ENCODE measurements at regions not wholly inside any gene's neighbourhood (a gene's known extent, or its start where the extent isn't known, plus 50 kb on each side); places are given as distances from the start of the nearest gene placed in this dataset.

GRCh38 chr18:56128153-56128791, 510.1 kb downstream of the TXNL1 start:
- no peak for DNase-seq (ENCODE audit: low read depth)

GRCh38 chr18:56127322-56128099, 510.9 kb downstream of the TXNL1 start:
- DNase-seq (ENCODE audit: low read depth) = no peak

GRCh38 chr18:56124186-56124585, 514.2 kb downstream of the TXNL1 start:
- DNase-seq (ENCODE audit: low read depth) = peak; percentile 59

- no peak for DNase-seq (ENCODE audit: low read depth)
Observed at GRCh38 chr18:56121669-56122068, 516.7 kb downstream of the TXNL1 start.

- DNase-seq (ENCODE audit: low read depth) = no peak
Observed at GRCh38 chr18:56120782-56121181, 517.6 kb downstream of the TXNL1 start.

- DNase-seq (ENCODE audit: low read depth) = no peak
Observed at GRCh38 chr18:56119681-56120080, 518.7 kb downstream of the TXNL1 start.

- no peak for DNase-seq (ENCODE audit: low read depth)
Observed at GRCh38 chr18:56118422-56118821, 520.0 kb downstream of the TXNL1 start.

GRCh38 chr18:56115071-56116015, 523.0 kb downstream of the TXNL1 start:
- DNase-seq (ENCODE audit: low read depth) = no peak

- no peak for DNase-seq (ENCODE audit: low read depth)
Observed at GRCh38 chr18:56112984-56113383, 525.0 kb upstream of the TCF4 start.

- DNase-seq (ENCODE audit: low read depth) = peak; percentile 41
Observed at GRCh38 chr18:56112013-56112749, 524.2 kb upstream of the TCF4 start.

GRCh38 chr18:56109757-56110156, 521.8 kb upstream of the TCF4 start:
- no peak for DNase-seq (ENCODE audit: low read depth)

- DNase-seq (ENCODE audit: low read depth) = no peak
Observed at GRCh38 chr18:56108478-56109367, 520.7 kb upstream of the TCF4 start.

GRCh38 chr18:56107821-56108477, 520.0 kb upstream of the TCF4 start:
- no peak for DNase-seq (ENCODE audit: low read depth)

- DNase-seq (ENCODE audit: low read depth) = no peak
Observed at GRCh38 chr18:56100090-56100722, 512.2 kb upstream of the TCF4 start.

GRCh38 chr18:56097621-56098020, 509.6 kb upstream of the TCF4 start:
- no peak for DNase-seq (ENCODE audit: low read depth)

- DNase-seq (ENCODE audit: low read depth) = no peak
Observed at GRCh38 chr18:56096861-56097260, 508.9 kb upstream of the TCF4 start.

GRCh38 chr18:56089612-56090258, 501.7 kb upstream of the TCF4 start:
- no peak for DNase-seq (ENCODE audit: low read depth)

GRCh38 chr18:56086786-56087185, 498.8 kb upstream of the TCF4 start:
- DNase-seq (ENCODE audit: low read depth) = no peak

- DNase-seq (ENCODE audit: low read depth) = no peak
Observed at GRCh38 chr18:56086176-56086575, 498.2 kb upstream of the TCF4 start.

Measured in LHCN-M2 (cell line).